Gastrocnemius medialis (tissue), 4 donors: ENCODE measurements at regions not wholly inside any gene's neighbourhood (a gene's known extent, or its start where the extent isn't known, plus 50 kb on each side); places are given as distances from the start of the nearest gene placed in this dataset.

Experiments
- CTCF ChIP-seq, 5 experiments: fragments of 450-650 bp in 3 of 5; fragments of 200-600 bp in 2 of 5; sonication (generic) in 2 of 5; IDR thresholded peaks in 4 of 5; conservative IDR thresholded peaks in 1 of 5; 1 replicate in 4 of 5; 2 replicates in 1 of 5; pipeline ENCODE4 v1.5.1; 2016 to 2019; ENCODE audit warnings: antibody characterized with exemption in 5 of 5, mild to moderate bottlenecking in 3 of 5, moderate library complexity in 3 of 5
- POLR2A ChIP-seq, 2 donors: fragments of 450-650 bp; IDR thresholded peaks; one replicate each; pipeline ENCODE4 v1.6.1; 2017; ENCODE audit warnings: antibody characterized with exemption in 2 of 2, mild to moderate bottlenecking in 2 of 2, moderate library complexity in 2 of 2

DNA sequence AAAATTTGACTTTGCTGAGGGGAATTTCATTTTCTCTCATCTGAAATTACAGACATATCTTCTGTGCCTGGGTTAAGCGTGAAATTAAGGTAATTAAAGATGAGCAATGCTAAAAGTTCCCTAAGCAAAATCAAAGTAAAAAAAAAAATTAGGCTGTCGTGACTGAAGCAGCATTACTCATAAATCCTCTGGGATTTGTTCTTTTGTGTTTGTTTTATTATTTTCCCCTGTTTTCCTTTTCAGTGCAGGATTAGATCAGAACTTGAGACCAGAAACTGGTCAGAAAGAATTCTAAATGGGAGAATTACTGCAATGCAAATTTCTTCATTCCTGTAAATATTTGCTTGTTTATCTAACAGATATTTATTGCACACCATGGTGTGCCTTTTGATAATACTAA is 141.4 kb upstream of the BET1 start:
- TF ChIP-seq CTCF (IDR thresholded peaks at IDR 0.05 in 4 of 5, conservative IDR thresholded peaks at IDR 0.05 in 1 of 5): no peak
- TF ChIP-seq POLR2A (IDR thresholded peaks at IDR 0.05): no peak
